SU-DHL-6 (cell line): ENCODE measurements at regions not wholly inside any gene's neighbourhood (a gene's known extent, or its start where the extent isn't known, plus 50 kb on each side); places are given as distances from the start of the nearest gene placed in this dataset.

Source experiments
- H2AFZ ChIP-seq: fragments of 200-600 bp; sonication (generic); 2 replicates; pipeline ENCODE4 v1.6.1; 2014; ENCODE audit warnings: low read depth, mild to moderate bottlenecking, moderate library complexity, mixed read lengths, antibody characterized with exemption, low read length; ENCODE audit not compliant: severe bottlenecking
- H3F3A ChIP-seq: fragments of 200-600 bp; shearing (Covaris generic); 2 replicates; pipeline ENCODE4 v1.6.0; 2016; ENCODE audit warnings: antibody characterized with exemption, mild to moderate bottlenecking; ENCODE audit not compliant: insufficient read depth
- H3K27ac ChIP-seq: fragments of 200-600 bp; sonication (generic); 2 replicates; pipeline ENCODE4 v1.5.1; 2016; ENCODE audit warnings: low read depth, mild to moderate bottlenecking, low read length, moderate library complexity, mixed read lengths
- H3K27me3 ChIP-seq: fragments of 200-600 bp; sonication (generic), shearing (Covaris generic); 2 replicates; pipeline ENCODE4 v1.6.0; 2014; ENCODE audit warnings: mild to moderate bottlenecking, low read length
- H3K36me3 ChIP-seq: fragments of 200-600 bp; sonication (generic); 2 replicates; pipeline ENCODE4 v1.6.1; 2014; ENCODE audit warnings: mild to moderate bottlenecking, low read length, mixed read lengths
- H3K4me2 ChIP-seq: fragments of 300-600, 200-600 bp; shearing (Covaris generic), sonication (generic); 2 replicates; pipeline ENCODE4 v1.6.0; 2014; ENCODE audit warnings: low read length, low read depth, mild to moderate bottlenecking; ENCODE audit not compliant: poor library complexity, severe bottlenecking
- H3K4me3 ChIP-seq: fragments of 200-600 bp; sonication (generic); 2 replicates; pipeline ENCODE4 v1.5.1; 2014; ENCODE audit warnings: antibody characterized with exemption, low read length, mild to moderate bottlenecking, mixed read lengths; ENCODE audit not compliant: insufficient read depth, poor library complexity, severe bottlenecking
- H3K79me2 ChIP-seq: fragments of 200-600 bp; sonication (generic); 2 replicates; pipeline ENCODE4 v1.6.1; 2014; ENCODE audit warnings: mild to moderate bottlenecking, low read length, moderate library complexity; ENCODE audit not compliant: insufficient read depth
- H3K9ac ChIP-seq: fragments of 200-600 bp; sonication (generic); 2 replicates; pipeline ENCODE4 v1.7.0; 2014; ENCODE audit warnings: mild to moderate bottlenecking, low read length
- H3K9me2 ChIP-seq: fragments of 200-600 bp; sonication (generic); replicated peaks from 2 replicates; pipeline ENCODE4 v1.6.1; 2014; ENCODE audit warnings: low read length; ENCODE audit not compliant: insufficient read depth
- H3K9me3 ChIP-seq: fragments of 200-600 bp; sonication (generic); 2 replicates; pipeline ENCODE4 v1.6.1; 2014; ENCODE audit warnings: low read length, mixed read lengths; ENCODE audit not compliant: insufficient read depth
- H4K20me1 ChIP-seq: fragments of 200-600 bp; sonication (generic); 2 replicates; pipeline ENCODE4 v1.6.1; 2014; ENCODE audit warnings: low read depth, mild to moderate bottlenecking, antibody characterized with exemption, low read length, moderate library complexity, mixed read lengths
- EZH2phosphoT487 ChIP-seq: fragments of 200-600 bp; sonication (generic), shearing (Covaris generic); conservative IDR thresholded peaks from 2 replicates; pipeline ENCODE4 v1.6.1; 2018; ENCODE audit warnings: mild to moderate bottlenecking, antibody characterized with exemption, low read length, moderate library complexity, mixed read lengths
- TF ChIP-seq, protein P1 (sequence below): fragments of 200-600 bp; sonication (generic); IDR thresholded peaks from one replicate; pipeline ENCODE4 v1.5.1; 2017; ENCODE audit warnings: antibody characterized with exemption, mild to moderate bottlenecking, low read length, moderate library complexity; ENCODE audit not compliant: insufficient read depth, poor library complexity, severe bottlenecking

DNA sequence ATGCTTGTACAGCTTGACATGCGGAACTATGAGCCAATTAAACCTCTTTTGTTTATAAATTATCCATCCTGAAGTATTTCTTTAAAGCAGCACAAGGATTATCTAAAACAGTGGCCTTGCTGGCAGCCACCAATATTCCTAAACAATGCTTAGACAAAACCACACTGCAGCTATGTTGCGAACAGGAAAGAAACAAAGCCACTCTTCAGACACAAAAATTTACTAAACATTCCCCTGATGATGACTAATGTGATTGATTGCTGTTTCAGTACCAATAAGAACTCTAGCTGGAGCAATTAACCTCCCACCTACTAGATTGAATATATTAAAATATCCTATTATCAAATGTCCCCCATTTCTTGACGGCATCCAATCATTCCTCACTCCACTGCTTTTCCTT, 325.8 kb upstream of the REG3G start:
- no peak overlapping the region for H3K4me2 ChIP-seq
- no peaks in the 10 kb centered on the region for H3K9me2 ChIP-seq
- H4K20me1 ChIP-seq = no peaks in the 10 kb centered on the region
- no peaks in the 10 kb centered on the region for H3K9me3 ChIP-seq
- no peak overlapping the region for H3K4me3 ChIP-seq
- no peak overlapping the region for H3K27ac ChIP-seq
- H3K9ac ChIP-seq = no peak overlapping the region
- H3F3A ChIP-seq = no peaks in the 10 kb centered on the region
- TF ChIP-seq, protein P1, sequence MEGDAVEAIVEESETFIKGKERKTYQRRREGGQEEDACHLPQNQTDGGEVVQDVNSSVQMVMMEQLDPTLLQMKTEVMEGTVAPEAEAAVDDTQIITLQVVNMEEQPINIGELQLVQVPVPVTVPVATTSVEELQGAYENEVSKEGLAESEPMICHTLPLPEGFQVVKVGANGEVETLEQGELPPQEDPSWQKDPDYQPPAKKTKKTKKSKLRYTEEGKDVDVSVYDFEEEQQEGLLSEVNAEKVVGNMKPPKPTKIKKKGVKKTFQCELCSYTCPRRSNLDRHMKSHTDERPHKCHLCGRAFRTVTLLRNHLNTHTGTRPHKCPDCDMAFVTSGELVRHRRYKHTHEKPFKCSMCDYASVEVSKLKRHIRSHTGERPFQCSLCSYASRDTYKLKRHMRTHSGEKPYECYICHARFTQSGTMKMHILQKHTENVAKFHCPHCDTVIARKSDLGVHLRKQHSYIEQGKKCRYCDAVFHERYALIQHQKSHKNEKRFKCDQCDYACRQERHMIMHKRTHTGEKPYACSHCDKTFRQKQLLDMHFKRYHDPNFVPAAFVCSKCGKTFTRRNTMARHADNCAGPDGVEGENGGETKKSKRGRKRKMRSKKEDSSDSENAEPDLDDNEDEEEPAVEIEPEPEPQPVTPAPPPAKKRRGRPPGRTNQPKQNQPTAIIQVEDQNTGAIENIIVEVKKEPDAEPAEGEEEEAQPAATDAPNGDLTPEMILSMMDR = no peak
- no peak for TF ChIP-seq EZH2phosphoT487
- H3K36me3 ChIP-seq = no peaks in the 10 kb centered on the region
- no peaks in the 10 kb centered on the region for H3K79me2 ChIP-seq
- no peak overlapping the region for H2AFZ ChIP-seq
- no peaks in the 10 kb centered on the region for H3K27me3 ChIP-seq

DNA sequence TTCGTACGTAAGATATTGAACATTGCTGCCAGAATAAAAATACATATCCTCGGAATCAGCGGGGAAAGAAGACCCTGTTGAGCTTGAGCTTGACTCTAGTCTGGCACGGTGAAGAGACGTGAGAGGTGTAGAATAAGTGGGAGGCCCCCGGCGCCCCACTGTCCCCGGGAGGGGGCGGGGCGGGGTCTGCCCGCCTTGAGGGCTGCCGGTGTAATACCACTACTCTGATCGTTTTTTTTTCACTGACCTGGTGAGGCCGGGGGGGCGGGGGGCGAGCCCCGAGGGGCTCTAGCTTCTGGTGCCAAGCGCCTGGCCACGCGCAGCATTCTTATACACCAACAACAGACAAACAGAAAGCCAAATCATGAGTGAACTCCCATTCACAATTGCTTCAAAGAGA, 324.0 kb upstream of the REG3G start:
- no peaks in the 10 kb centered on the region for H4K20me1 ChIP-seq
- no peak overlapping the region for H2AFZ ChIP-seq
- H3K27me3 ChIP-seq = no peaks in the 10 kb centered on the region
- H3K4me3 ChIP-seq = no peak overlapping the region
- no peak for TF ChIP-seq EZH2phosphoT487
- TF ChIP-seq, protein P1 = no peak
- H3K4me2 ChIP-seq = no peak overlapping the region
- H3K9me3 ChIP-seq = no peaks in the 10 kb centered on the region
- H3F3A ChIP-seq = no peaks in the 10 kb centered on the region
- no peak overlapping the region for H3K27ac ChIP-seq
- no peaks in the 10 kb centered on the region for H3K36me3 ChIP-seq
- H3K9ac ChIP-seq = no peak overlapping the region
- no peaks in the 10 kb centered on the region for H3K79me2 ChIP-seq
- no peaks in the 10 kb centered on the region for H3K9me2 ChIP-seq

DNA sequence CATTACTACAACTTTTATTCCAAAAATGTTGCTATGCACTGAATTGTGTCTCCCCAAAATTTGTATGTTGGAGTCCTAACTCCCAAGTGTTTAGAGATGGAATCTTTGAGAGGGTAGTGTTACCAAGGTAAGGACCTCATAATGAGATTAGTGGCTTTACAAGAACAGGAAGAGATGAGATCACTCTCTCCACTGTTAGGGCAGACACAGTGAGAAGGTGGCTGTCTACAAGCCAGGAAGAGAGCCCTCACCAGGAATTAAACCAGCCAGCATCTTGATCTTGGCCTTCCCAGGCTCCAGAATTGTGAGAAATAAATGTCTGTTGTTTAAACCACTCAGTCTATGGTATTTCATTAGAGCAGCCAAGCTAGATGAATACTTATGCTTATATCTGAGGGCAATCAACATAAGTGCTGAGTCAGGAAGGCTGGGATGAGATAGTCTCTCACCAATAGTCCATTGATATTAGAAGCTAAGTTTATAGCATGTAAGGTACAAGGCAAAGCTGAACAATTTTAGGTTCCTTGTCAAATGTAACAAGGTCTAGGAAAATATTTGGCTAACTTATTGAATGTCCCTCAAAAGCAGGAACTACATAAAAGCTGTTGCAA, 317.6 kb upstream of the REG3G start:
- Histone ChIP-seq H3K79me2 (no peaks in the 10 kb centered on the region), H3K9me3 (no peaks in the 10 kb centered on the region), H3K4me2 (no peak overlapping the region), H3K36me3 (no peaks in the 10 kb centered on the region), H2AFZ (no peak overlapping the region), H3K27me3 (no peaks in the 10 kb centered on the region), H3K4me3 (no peak overlapping the region), H3K9ac (no peak overlapping the region), H4K20me1 (no peaks in the 10 kb centered on the region), H3K27ac (no peak overlapping the region), H3K9me2 (no peaks in the 10 kb centered on the region), H3F3A (no peaks in the 10 kb centered on the region)
- TF ChIP-seq, protein P1 = no peak
- no peak for TF ChIP-seq EZH2phosphoT487
